HG03280 (cell line): ENCODE measurements at regions not wholly inside any gene's neighbourhood (a gene's known extent, or its start where the extent isn't known, plus 50 kb on each side); places are given as distances from the start of the nearest gene placed in this dataset.

ENCODE experiments used
- ATAC-seq: cut with Tn5 transposase; IDR thresholded peaks from one replicate; pipeline ENCODE4 v1.9.1; 2021; ENCODE audit warnings: mild to moderate bottlenecking, moderate library complexity; ENCODE audit not compliant: unreplicated experiment

DNA sequence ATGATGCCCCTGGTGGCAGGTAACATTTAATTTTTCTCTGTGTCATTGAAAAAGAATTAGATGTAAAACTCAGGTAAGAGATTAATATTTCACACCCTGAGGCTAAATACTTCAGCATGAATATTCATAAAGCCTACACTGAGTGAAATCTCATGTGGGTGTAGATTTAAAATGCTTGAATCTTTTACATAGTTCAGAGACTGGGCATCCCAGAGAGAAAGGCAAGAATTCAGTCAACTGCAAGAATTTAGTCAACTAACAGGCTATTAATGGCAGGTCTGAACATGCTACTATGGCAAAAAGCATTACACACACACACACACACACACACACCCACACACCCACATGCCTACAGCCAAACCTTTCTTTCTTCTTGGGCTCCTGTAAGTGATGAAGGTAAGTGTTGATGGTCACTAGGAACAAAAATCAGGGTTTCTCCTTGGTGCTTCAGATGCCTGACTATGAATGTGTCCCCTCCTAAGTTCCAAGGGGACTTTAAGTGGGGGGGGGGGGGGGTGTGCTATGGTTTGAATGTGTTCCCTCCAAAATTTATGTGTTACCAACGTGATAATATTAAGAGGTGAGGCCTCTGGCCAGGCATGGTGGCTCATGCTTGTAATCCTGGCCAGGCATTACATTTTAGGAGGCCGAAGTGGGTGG is 63.7 kb upstream of the PSMD7 start:
- ATAC-seq = no peak

DNA sequence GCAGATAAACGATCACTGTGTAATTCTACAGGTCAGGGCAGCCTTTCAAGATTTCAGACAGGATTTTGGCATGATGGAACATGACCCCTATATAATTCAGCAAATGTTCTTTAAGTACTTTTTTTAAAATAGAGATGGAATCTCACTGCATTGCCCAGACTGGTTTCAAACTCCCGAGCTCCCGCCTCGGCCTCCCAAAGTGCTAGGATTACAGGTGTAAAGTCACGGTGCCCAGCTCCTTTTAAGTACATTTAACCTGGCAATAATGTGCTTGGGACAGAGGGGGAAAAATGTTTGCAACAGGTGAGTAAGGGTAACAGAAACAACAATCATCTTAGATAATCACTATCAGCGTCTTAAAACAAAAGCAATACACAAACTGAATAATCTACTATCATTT is 66.5 kb upstream of the PSMD7 start:
- ATAC-seq = no peak

DNA sequence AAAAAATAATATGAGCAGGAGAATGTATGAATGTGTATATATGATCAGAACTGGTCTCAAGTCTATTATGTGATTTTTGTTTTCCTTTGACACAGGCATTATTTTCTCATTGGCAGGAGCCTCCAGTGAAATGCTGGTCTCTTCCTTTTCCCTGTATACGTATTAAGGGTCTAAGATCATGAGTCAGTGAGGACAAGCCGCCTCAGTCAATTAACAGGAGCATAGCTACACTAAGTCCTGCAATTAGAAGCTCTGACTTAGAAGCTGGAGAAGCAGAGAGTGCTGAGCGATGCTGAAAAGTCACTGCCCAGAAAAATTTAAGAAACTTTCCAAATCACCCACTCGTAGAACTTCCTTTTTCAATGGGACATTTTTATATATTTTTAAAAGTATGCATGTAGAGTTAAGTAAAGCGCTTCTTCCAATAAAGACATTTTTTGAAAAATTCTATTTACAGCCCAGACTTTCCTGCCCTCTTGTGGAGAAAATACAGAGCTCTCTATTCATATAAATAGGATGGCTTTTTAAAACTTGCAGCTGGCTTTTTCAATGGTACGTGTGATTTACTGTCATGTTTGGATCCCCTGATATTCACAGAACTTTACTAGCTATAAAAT is 70.2 kb upstream of the PSMD7 start:
- ATAC-seq = no peak

DNA sequence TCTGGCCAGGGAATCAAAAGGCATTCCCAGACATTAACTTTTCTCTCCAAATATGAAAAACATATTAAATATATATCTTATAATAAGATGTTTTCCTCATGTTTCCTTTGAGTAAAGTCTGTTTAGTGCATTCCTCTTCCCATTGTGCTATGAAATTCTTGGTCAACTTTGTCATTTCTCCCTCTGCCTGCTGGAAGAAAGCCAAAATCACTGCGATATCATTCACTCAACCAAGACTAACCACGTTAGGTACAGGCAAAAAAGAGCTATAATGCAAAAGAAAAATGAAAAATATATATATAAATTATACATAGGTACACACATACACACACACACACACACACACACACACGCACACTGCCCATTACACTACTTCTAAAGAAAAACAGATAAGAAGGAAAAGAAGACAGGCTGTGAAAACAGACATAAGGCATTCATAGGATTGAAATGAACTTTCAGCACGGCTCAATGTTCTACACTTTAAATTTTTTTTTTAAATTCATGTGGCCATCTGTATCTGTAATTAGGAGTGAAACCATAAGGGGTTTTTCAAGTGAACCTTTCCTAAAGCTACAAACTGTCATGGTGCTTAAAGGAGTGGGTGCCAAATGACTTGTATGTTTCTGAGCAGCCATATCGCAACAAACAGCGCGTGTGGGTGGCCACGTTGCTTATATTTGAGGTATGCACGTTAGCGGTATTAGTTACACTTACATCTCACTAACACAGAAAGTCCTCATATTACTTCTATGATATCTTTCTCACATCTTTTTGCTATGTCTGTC is 71.6 kb upstream of the PSMD7 start:
- ATAC-seq = no peak

DNA sequence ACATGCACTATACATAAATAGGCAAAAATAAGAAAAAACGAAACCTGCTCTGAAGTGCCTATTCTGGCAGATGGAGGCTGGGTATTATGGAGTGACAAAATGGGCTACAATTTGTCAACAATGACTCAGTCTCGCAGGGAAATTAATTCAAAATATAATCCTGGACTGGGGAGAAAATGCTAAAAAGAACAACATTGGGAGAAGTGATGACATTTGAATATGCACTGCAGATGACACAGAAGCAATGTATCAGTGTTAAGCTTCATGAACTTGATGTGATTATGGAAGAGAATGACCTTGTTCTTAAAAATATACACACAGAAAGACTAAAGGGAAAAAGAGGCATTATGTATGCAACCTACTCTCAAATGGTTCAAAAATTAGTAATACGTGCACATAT is 74.8 kb upstream of the PSMD7 start:
- ATAC-seq = no peak

DNA sequence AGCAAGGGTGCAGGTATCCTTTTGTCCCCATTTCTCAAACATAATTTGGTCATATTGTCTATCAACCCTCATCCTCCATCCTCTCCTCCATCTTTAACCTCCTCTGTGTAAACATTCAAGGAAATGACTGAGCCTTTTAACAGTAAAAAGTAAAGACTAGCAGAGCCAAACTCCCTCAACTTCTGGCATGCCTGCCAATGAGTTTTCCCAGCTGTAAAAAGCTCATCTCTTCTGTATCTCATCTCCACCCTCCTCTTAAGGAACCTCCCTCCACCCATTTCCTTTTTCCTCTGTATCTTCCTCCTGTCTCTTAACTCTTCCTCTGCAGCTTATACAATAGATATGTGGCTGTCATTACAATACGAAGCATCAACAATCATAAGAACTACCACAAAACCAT is 76.9 kb upstream of the PSMD7 start:
- ATAC-seq = no peak

DNA sequence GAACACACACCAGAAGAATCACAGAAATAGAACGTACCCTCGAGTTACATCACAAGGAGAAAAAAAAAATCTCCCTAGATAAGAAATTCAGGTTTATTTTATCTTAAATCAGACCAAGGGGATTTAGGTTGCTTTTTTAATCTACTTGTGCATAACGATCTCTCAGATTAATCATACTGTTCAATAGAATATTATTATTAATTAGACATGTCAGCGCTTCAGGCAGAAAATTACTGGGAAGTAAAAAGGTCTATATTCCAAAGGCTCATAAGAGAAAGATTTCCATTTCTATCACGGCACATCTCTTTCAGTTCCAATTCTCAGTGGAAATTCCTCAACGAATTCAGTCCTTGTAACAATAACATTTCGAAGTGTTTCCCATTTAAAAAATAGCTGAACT is 77.7 kb upstream of the PSMD7 start:
- ATAC-seq = no peak

DNA sequence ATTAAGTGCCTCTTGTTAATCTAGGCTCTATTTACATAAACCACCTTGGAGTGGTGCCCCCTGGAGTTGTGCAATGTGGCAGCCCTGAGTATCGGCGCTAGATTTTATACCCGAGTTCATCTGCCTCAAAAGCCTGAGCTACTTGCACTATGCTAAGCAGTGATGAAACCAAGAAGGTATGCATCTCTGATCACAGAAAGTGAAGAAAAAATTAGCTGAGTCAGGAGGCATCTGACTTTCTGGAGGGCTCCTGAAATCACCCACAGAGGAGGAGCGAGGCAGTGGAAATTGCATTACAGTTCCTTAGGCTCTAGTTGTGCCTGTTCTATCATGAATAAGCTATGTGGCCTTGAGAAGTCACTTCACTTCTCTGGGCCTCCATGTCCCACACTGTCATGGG is 80.3 kb upstream of the PSMD7 start:
- ATAC-seq = no peak

DNA sequence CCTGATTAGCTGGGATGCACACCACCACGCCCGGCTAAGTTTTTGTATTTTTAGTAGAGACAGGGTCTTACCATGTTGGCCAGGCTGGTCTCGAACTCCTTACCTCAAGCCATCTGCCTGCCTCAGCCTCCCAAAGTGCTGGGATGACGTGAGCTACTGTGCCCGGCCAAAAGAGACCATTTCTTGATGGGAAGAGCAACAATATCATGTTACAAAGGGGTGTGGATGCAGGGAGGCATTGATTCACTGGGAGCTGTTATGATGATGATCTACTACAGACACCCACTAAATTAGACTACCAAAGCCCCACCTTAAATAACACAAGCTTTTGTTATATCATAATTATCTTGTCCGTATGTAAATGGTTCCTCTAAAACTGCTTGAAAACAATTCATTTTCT is 81.4 kb upstream of the PSMD7 start:
- no peak for ATAC-seq

DNA sequence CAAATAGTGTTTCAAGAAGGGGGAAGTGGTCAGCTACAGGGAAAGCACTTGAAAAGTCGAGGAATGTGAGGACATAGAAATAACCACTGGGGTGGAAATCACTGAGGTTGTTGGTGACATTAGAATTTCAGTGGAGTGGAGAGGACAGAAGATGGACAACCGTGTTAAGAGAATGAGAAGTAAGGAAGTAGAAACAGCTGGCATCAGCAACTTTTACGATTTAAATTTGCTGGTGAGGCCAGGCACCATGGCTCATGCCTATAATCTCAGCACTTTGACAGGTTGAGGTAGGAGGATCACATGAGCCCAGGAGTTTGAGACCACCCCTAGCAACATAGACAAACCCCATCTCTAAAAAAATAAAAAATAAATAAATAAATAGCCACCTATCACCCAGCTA is 83.2 kb upstream of the PSMD7 start:
- no peak for ATAC-seq

DNA sequence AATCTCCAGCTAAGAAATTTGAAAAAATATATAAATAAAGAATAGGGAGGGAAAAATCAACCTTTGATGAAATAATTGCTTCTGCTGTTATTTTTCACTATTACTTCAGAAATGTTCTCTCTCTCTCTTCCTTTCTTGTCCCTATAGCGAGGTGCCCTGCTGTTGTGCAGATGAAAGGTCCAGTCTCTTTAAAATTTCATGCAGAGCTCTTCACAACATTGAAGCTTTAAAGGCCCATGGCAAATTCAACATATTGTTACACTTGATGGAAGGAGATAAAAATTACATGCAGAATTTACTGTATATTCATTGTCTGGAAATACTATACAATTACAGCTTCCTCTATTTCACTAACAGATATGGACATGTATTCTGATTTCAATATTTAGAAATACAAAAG is 86.4 kb upstream of the PSMD7 start:
- no peak for ATAC-seq

DNA sequence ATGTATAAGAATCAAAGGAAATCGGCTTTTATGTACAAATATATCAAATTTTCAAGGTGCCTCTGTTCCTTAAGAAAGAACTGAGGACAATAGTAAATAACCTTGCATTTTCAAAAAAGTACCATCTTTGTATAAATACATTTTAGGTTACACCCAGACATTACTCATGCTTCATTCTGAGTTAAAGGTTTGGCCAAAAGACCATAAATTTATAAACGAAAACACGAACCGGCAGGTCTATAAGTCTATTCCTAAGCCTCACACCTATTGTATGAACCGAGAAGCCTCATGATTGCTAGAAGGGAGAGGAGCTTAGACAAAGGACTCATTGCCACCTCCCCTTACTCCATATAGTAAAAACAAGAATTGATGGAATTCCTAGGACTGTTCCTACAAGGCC is 94.6 kb upstream of the PSMD7 start:
- ATAC-seq = no peak

DNA sequence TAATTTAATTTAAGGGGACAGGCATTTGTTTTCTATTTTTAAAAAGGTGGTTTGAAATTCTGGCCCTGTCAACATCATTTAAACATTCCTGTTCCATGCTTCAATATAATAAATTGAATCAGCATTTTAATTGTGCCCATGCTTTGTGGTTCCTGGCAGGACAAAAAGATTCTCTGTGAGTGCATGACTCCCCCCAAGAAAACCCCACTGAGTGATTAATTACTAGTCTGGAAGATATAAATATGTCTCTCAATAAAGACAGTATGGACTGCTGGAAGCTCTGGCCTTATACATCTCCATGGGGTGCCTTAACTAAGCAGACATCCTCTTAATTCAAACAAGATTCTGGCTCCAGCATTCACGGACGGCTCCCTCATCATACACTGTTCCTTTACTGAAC is 95.0 kb upstream of the PSMD7 start:
- no peak for ATAC-seq

DNA sequence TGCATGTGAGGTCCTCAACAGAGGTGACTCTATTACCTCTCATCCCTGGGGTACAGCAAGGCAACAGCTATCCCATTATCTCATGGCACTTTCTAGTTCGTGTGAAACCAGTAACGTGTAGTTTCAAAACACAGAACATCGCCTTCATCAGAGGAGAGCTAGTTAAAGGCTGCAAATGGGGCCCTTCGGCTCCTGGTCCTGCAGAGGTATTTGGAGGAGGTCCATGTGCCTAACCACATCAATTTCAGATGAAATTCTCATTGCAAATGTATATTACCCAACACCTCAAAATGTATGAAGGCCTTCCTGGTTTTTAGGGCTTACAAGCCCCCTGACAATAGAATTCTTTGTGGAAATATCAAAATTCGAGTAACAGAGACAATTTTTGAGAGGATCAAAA is 95.7 kb upstream of the PSMD7 start:
- no peak for ATAC-seq

DNA sequence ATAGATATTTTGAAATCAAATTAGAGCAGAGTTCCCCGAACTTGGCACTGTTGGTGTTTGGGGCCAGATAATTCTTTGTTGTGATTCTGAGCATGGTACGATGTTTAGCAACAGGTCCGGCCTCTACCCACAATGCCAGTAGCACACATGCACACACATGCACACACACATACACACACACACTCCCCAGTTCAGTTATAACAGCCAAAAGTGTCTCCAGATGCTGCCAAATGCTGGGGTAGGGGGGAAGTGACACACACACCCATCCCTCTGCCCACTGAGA is 96.8 kb upstream of the PSMD7 start:
- no peak for ATAC-seq

DNA sequence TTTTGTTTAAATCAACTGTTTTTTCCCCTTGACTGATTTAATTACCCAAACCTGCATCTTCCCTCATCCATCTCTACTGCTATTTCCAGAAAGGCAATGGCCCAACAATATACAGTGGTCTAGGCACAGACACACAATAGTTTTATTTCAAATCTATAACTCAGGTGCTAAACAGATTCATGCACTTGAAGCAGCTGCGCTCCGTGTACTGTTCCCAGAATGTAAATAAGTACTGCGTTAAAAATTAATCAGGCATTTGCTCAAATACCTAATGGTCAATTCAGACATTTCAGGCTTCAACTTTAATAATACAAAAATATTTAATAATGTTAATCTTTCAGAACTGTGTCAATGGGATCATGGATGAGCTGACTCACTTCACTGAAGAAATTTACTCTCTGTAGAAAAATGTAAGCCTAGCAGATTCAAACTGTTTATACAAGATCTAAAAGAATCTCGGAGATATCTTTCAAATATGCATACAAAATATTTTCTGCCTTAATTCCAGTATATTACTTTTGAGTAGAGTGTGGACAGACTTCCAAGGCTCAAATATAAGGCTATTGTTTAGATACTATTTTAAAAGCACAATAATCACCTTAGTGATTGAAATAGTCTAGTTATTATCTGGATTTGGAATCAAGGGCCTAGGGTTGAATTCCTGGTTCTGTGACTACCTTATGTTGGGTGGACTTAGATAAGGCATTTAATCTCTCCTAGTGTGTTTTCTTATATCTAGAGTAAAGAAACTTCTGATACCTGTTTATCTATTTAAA is 97.4 kb upstream of the PSMD7 start:
- no peak for ATAC-seq

DNA sequence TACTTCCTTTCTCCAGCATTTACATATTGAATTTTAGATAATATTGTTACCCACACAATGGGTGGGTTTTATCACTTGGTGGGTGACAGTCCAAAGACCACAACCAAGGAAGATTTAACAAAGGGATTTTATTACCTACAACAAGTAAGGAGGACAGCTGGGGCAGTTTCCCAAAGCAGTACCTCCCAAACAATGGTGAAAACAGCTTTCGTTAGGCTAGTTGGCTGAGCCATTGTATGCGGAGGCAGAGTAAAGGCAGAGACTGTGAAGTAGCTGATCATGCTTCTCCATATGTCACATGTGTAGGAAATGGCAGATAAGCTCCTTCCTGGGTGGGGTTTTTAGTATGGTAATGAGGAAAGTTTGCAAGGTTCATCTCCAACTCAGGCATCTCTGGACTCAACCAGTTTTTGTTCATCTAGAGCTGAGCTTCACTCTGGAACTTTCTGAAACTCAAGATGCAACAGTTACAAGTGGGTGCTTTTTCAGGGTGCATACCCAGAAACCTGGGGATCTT is 104.3 kb upstream of the PSMD7 start:
- ATAC-seq = no peak

DNA sequence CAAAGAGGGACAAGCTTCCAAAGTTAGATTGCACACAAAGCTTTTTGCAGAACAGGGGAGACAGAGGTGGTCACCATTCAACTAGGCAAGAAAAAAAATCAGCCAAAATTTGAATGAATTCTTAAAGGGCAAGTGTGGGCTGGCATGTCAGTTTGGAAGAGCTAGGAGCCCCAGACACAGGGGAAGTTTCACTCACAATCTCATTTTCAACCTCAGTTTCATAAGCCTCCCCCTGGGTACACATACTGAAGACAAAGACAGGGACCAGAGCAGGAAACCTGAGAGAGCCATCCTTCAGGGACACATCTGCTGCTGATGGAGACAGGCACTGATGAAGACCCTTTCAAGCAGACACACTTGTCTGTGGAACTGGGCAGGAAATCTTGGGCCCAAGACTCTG is 106.3 kb upstream of the PSMD7 start:
- ATAC-seq = no peak

DNA sequence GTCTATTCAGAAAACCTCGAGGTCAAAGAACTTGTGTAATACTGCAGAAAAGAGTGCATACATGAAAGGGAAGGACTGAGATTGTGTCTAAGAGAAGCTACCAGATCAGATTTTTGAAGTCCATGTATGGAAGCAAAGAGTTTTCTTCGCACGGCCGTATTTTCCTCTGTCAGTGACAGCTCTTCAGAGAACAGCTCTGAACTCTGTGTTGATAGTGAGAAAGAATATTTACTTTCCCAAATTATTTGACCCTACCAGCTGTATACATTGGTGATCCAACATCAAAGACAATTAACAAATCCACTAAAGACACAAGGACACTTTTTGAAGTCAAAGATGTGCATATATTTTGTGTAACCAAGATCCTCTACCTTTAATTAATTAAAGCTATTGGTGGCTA is 107.8 kb upstream of the PSMD7 start:
- no peak for ATAC-seq

DNA sequence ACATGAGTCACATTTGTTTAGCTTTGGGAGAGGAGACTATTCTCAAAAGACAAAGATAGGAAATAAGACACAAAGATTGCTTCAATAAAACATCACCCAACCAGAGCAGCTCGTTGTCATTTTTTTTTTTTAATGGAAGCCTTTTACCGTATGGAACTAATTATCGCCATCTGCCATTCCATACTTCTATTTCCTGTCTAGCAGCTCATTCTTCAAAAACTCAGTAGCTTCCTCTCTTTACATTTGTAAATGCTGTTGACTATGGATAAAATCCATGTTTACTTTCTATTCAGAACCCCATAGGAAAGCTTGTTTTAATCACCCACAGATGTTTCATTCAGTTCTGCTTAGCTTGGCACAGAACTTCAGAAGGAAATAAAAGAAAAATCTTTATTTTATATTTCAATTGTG is 110.0 kb upstream of the PSMD7 start:
- no peak for ATAC-seq

DNA sequence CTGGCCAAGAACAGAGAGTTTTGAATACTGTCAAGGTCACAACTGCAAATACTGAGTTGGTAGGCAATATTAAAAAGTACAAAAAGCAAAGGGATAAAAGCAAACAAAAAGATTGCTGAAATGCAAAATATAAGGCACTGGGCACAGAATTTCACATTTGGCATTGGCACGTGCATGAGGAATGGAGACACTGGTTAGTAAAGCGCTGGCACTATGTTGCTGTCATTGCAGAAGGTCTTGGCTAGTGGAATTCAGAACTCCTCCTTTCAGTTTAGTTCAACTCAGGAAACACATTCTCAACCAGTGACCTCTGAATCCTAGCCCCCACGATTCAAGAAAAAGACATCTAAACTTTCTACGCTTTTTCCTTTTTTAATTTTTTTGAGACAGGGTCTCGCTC is 111.8 kb upstream of the PSMD7 start:
- ATAC-seq = no peak
